Thymus (tissue), 11 donors: ENCODE measurements at regions not wholly inside any gene's neighbourhood (a gene's known extent, or its start where the extent isn't known, plus 50 kb on each side); places are given as distances from the start of the nearest gene placed in this dataset.

Source experiments
- DNase-seq, 9 donors: peaks; one replicate each; pipeline ENCODE4 v3.0.0-alpha.2; 2013; ENCODE audit warnings: low spot score in 9 of 9, low read depth in 6 of 9, missing footprints in 1 of 9
- H3K27ac ChIP-seq, 2 donors: one replicate each; pipeline ENCODE4 v1.5.1; 2013; ENCODE audit warnings: control low read depth in 1 of 2, low read depth in 1 of 2, low read length in 1 of 2, mild to moderate bottlenecking in 1 of 2, moderate library complexity in 1 of 2
- H3K27me3 ChIP-seq, 2 donors: one replicate each; pipeline ENCODE4 v1.5.1; 2013; ENCODE audit warnings: low read length in 1 of 2; ENCODE audit not compliant: control insufficient read depth in 2 of 2, insufficient read depth in 1 of 2
- H3K36me3 ChIP-seq, 2 donors: one replicate each; pipeline ENCODE4 v1.5.1; 2013; ENCODE audit warnings: low read length in 1 of 2, mild to moderate bottlenecking in 1 of 2, moderate library complexity in 1 of 2; ENCODE audit not compliant: control insufficient read depth in 2 of 2, insufficient read depth in 2 of 2
- H3K4me1 ChIP-seq, 2 donors: one replicate each; pipeline ENCODE4 v1.5.1; 2013; ENCODE audit warnings: low read length in 2 of 2; ENCODE audit not compliant: control insufficient read depth in 2 of 2, insufficient read depth in 2 of 2
- H3K4me3 ChIP-seq, 2 donors: one replicate each; pipeline ENCODE4 v1.5.1; 2013; ENCODE audit warnings: low read length in 2 of 2, control low read depth in 1 of 2, mild to moderate bottlenecking in 1 of 2
- H3K9me3 ChIP-seq, 2 donors: one replicate each; pipeline ENCODE4 v1.5.1; 2013; ENCODE audit warnings: low read length in 1 of 2, mild to moderate bottlenecking in 1 of 2; ENCODE audit not compliant: control insufficient read depth in 2 of 2, insufficient read depth in 1 of 2
- WGBS: extraction: QIAGEN DNeasy Blood & Tissue Kit; methylation state at CpG from one replicate; pipeline ENCODE4 v1.1.7; 2013; 5-methylcytosine and 5-hydroxymethylcytosine counted together
- donor health status: healthy.

GRCh38 chr1:42096554-42096953 lies 56.7 kb upstream of the GUCA2B start:
- 89% methylated on average over 1 of the region's 1 CpG for WGBS
- H3K27me3 ChIP-seq = no peaks in the 10 kb centered on the region
- H3K9me3 ChIP-seq = peaks cover 0 to 10% of the 10 kb centered on the region in 2 donors
- H3K4me3 ChIP-seq = no peak overlapping the region
- no peak overlapping the region for H3K27ac ChIP-seq
- H3K4me1 ChIP-seq = no peaks in the 10 kb centered on the region
- no peak for DNase-seq
- H3K36me3 ChIP-seq = no peaks in the 10 kb centered on the region

DNA sequence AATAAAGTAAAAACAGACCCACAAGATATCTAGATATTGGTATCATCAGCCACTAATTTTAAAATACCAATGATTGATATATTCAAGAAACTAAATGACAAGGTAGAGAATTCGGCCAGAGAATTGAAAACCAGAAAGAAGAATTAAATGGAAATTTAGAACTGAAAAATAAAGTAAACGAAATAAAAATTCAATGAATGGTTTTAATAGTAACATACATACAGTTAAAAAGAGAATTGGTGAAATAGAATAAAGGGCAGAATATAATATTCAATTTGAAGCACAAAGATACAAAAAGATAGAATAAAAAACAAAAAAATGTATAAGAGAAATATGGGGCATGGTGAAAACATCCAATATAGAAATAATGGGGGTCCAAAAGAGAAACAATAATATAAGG lies 64.0 kb upstream of the GUCA2B start:
- no peak for DNase-seq
- no peaks in the 10 kb centered on the region for H3K4me1 ChIP-seq
- WGBS = 94% methylated on average over 2 of the region's 2 CpGs
- H3K27ac ChIP-seq = no peak overlapping the region
- H3K27me3 ChIP-seq = no peaks in the 10 kb centered on the region
- H3K36me3 ChIP-seq = no peaks in the 10 kb centered on the region
- H3K9me3 ChIP-seq = peaks cover 0 to 13% of the 10 kb centered on the region in 2 donors
- H3K4me3 ChIP-seq = no peak overlapping the region

- Histone ChIP-seq H3K4me3 (no peak overlapping the region), H3K27me3 (no peaks in the 10 kb centered on the region), H3K9me3 (peaks cover 0 to 3% of the 10 kb centered on the region in 2 donors), H3K27ac (no peak overlapping the region), H3K36me3 (no peaks in the 10 kb centered on the region), H3K4me1 (no peaks in the 10 kb centered on the region)
- no peak for DNase-seq
These were observed 67.1 kb upstream of the GUCA2B start for GRCh38 chr1:42086146-42086545.

DNA sequence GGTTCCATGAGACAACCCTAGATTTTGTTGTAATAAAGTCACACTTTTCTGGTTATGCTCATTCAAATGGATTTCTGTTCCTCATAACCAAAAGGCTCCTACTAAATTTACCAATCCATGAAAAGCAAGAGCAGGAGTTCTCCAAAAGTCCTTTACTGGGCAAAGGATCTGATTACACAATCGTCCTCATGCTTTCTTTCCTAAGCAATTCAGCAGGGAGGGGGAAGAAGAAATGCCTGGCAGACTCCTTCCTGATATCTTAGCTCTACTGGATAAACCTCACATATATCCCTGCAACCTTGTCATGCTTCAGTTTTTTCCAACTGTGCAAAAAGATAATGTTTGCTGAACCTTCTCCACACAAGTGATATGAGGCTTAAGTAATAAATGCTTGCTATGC lies 67.6 kb upstream of the GUCA2B start:
- no peaks in the 10 kb centered on the region for H3K27me3 ChIP-seq
- no peak overlapping the region for H3K4me3 ChIP-seq
- no peak for DNase-seq
- WGBS = 96% methylated on average over 1 of the region's 1 CpG
- H3K27ac ChIP-seq = no peak overlapping the region
- peaks cover 0 to 3% of the 10 kb centered on the region in 2 donors for H3K9me3 ChIP-seq
- H3K36me3 ChIP-seq = no peaks in the 10 kb centered on the region
- no peaks in the 10 kb centered on the region for H3K4me1 ChIP-seq

GRCh38 chr1:42081475-42081874 lies 71.7 kb upstream of the GUCA2B start:
- H3K4me3 ChIP-seq = no peak overlapping the region
- H3K4me1 ChIP-seq = no peaks in the 10 kb centered on the region
- no peak overlapping the region for H3K27ac ChIP-seq
- H3K36me3 ChIP-seq = no peaks in the 10 kb centered on the region
- DNase-seq = no peak
- H3K27me3 ChIP-seq = no peaks in the 10 kb centered on the region
- H3K9me3 ChIP-seq = no peaks in the 10 kb centered on the region
- WGBS = 98% methylated on average over 2 of the region's 2 CpGs

- Histone ChIP-seq H3K4me3 (no peak overlapping the region), H3K27me3 (no peaks in the 10 kb centered on the region), H3K27ac (no peak overlapping the region), H3K4me1 (no peaks in the 10 kb centered on the region), H3K9me3 (no peaks in the 10 kb centered on the region), H3K36me3 (no peaks in the 10 kb centered on the region)
- DNase-seq = no peak
- WGBS = 97% methylated on average over 2 of the region's 2 CpGs
These were observed 78.0 kb upstream of the GUCA2B start for GRCh38 chr1:42075179-42075578.

- H3K4me1 ChIP-seq = no peaks in the 10 kb centered on the region
- no peak for DNase-seq
These were observed 82.2 kb upstream of the GUCA2B start for GRCh38 chr1:42070996-42071395.

DNA sequence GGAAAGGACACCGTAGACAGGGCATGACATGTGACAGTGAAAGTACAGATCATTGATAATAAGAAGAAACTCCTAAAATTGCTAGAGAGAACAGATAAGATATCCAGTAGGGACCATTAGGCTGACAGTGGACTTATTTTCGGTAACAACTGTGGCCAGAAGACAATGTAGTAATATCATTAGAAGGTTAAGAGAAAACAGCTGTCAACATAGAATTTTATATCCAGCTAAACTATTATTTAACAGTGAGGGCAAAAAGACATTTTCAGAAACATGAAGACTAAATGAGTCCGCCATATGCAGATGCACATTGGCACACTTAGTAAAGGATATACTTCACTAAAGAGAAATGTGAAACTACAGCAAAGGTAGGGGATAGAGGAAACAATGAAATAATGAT lies 95.4 kb upstream of the GUCA2B start:
- Histone ChIP-seq H3K27ac (no peak overlapping the region), H3K9me3 (peaks cover 0 to 8% of the 10 kb centered on the region in 2 donors), H3K4me1 (no peaks in the 10 kb centered on the region), H3K27me3 (peaks cover 0 to 3% of the 10 kb centered on the region in 2 donors), H3K36me3 (no peaks in the 10 kb centered on the region), H3K4me3 (no peak overlapping the region)
- no peak for DNase-seq
- WGBS = 97% methylated on average over 3 of the region's 3 CpGs

More at GRCh38 chr1:42070996-42071395, 82.2 kb upstream of the GUCA2B start:
- 98% methylated on average over 2 of the region's 2 CpGs for WGBS
- Histone ChIP-seq H3K9me3 (no peaks in the 10 kb centered on the region), H3K36me3 (no peaks in the 10 kb centered on the region), H3K4me3 (no peak overlapping the region), H3K27ac (no peak overlapping the region), H3K27me3 (peaks cover 0 to 2% of the 10 kb centered on the region in 2 donors)

DNA sequence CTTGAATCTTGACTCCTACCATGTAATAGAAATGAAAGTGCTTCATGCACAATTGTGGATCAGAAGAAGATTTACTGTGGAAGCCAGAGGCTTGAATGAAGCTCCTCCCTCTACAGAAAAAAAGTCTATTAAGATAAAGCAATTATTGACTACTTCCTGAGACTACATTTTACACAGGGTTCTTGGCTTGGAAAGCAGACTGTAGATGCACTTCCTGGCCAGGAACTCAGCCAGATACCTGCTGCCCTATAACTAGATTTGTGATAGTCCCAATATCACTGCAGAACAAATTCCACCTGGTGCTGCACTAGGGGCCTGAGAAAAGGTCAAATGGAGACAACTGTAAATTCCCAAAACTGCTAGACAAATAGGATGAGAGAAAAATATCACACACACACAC lies 96.8 kb upstream of the GUCA2B start:
- no peak for DNase-seq
- Histone ChIP-seq H3K36me3 (no peaks in the 10 kb centered on the region), H3K9me3 (peaks cover 0 to 8% of the 10 kb centered on the region in 2 donors), H3K4me3 (no peak overlapping the region), H3K4me1 (no peaks in the 10 kb centered on the region), H3K27ac (no peak overlapping the region), H3K27me3 (peaks cover 0 to 3% of the 10 kb centered on the region in 2 donors)

DNA sequence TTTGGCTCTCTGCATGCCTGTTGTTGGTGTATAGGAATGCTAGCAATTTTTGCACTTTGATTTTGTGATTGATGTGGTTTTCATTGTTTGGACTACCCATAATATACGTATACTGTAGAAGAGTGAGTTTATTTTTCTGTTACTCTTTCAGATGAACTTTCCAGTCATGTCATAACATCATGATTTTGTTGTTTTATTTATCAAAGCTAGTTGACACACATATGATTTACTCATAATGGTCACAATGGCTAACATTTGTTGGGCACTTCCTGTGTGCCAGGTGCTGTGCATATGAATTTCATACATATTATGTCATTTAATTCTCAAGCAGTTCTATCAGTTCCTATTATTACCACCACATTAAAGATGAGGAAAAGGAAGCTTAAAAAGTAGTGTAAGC lies 98.1 kb upstream of the GUCA2B start:
- peaks cover 0 to 3% of the 10 kb centered on the region in 2 donors for H3K27me3 ChIP-seq

More for the DNA sequence above, 98.1 kb upstream of the GUCA2B start:
- H3K4me3 ChIP-seq = no peak overlapping the region
- H3K27ac ChIP-seq = no peak overlapping the region
- peaks cover 0 to 8% of the 10 kb centered on the region in 2 donors for H3K9me3 ChIP-seq
- 30% methylated on average over 1 of the region's 1 CpG for WGBS
- no peaks in the 10 kb centered on the region for H3K4me1 ChIP-seq
- H3K36me3 ChIP-seq = no peaks in the 10 kb centered on the region
- DNase-seq = no peak
